ENCODE measurements at regions not wholly inside any gene's neighbourhood (a gene's known extent, or its start where the extent isn't known, plus 50 kb on each side); places are given as distances from the start of the nearest gene placed in this dataset.

DNA sequence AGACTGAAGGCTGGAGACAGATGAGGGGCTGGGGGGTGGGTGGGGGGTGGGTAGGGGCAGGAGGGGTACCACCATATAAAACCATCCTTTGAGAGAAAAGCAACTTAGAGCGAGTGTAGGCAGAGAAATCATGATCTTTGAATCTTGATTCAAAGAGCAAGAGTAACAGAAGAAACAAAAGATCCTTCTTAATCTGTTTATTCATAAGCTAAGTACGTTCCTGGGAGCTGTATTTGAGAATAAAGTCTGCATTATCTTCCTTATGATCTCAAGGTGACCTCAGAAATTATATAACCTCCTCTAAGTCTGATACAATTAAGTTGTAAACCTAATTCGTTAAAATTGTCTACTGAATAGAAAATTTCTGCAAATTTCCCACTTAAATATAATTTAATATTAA, 558.8 kb downstream of the NR2F1-AS1 start:
- TF ChIP-seq POLR2A (IDR thresholded peaks at IDR 0.05; ENCODE audit: low read length) = no peak
- TF ChIP-seq GATA1 (IDR thresholded peaks at IDR 0.05; ENCODE audit: low read depth, low read length) = no peak
- no peak for DNase-seq

GRCh38 chr5:93019896-93020295, 561.1 kb downstream of the NR2F1-AS1 start:
- TF ChIP-seq POLR2A (IDR thresholded peaks at IDR 0.05; ENCODE audit: low read length) (no peak), GATA1 (IDR thresholded peaks at IDR 0.05; ENCODE audit: low read depth, low read length) (no peak)
- DNase-seq = no peak

DNA sequence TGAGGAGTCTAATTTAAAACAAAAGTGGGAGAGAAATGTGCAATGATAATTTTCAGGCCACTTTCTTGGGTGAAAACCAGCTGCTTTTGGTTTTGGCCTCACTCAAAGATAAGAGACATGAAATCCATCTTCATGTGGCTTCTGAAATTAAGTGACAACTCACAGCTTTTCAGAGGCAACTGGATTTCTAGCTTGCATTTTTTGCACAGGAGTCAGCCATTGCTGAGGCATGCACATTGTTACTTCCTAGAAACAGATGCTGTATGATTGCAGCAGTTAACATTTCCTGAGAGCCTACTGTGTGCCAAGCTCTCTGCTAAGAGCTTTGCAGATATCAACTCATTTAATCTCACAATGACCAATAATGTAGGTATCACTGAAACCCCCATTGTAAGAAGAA, 562.6 kb downstream of the NR2F1-AS1 start:
- TF ChIP-seq GATA1 (IDR thresholded peaks at IDR 0.05; ENCODE audit: low read depth, low read length) (no peak), POLR2A (IDR thresholded peaks at IDR 0.05; ENCODE audit: low read length) (no peak)

GRCh38 chr5:93017849-93018248, 563.2 kb downstream of the NR2F1-AS1 start:
- DNase-seq = no peak
- no peak for TF ChIP-seq POLR2A (IDR thresholded peaks at IDR 0.05; ENCODE audit: low read length)
- no peak for TF ChIP-seq GATA1 (IDR thresholded peaks at IDR 0.05; ENCODE audit: low read depth, low read length)

More for the DNA sequence above, 562.6 kb downstream of the NR2F1-AS1 start:
- DNase-seq = no peak

- TF ChIP-seq GATA1 (IDR thresholded peaks at IDR 0.05; ENCODE audit: low read depth, low read length) (no peak), POLR2A (IDR thresholded peaks at IDR 0.05; ENCODE audit: low read length) (no peak)
- no peak for DNase-seq
These were observed 563.6 kb downstream of the NR2F1-AS1 start for GRCh38 chr5:93017376-93017775.

DNA sequence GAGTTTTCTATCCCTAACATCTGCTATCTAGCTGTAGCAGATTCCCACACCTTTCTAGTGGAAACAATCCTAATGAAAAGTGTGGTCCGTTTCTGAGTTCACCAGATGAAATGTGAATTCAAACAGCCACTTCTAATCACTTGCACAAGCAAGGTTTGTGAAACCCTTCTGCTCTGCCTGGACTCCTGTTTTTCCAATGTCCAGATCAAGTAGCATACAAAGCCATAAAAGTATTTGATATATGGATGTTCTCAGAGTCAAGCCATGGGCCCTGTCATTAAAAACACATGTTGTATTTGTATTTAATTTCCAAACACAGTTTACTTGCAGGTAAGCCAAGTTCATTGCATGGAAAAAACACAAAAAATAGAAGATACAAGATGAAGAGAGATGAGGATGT, 570.4 kb downstream of the NR2F1-AS1 start:
- TF ChIP-seq POLR2A (IDR thresholded peaks at IDR 0.05; ENCODE audit: low read length) (no peak), GATA1 (IDR thresholded peaks at IDR 0.05; ENCODE audit: low read depth, low read length) (no peak)
- no peak for DNase-seq

GRCh38 chr5:93010037-93010436, 571.0 kb downstream of the NR2F1-AS1 start:
- DNase-seq = no peak
- no peak for TF ChIP-seq POLR2A (IDR thresholded peaks at IDR 0.05; ENCODE audit: low read length)
- TF ChIP-seq GATA1 (IDR thresholded peaks at IDR 0.05; ENCODE audit: low read depth, low read length) = no peak

DNA sequence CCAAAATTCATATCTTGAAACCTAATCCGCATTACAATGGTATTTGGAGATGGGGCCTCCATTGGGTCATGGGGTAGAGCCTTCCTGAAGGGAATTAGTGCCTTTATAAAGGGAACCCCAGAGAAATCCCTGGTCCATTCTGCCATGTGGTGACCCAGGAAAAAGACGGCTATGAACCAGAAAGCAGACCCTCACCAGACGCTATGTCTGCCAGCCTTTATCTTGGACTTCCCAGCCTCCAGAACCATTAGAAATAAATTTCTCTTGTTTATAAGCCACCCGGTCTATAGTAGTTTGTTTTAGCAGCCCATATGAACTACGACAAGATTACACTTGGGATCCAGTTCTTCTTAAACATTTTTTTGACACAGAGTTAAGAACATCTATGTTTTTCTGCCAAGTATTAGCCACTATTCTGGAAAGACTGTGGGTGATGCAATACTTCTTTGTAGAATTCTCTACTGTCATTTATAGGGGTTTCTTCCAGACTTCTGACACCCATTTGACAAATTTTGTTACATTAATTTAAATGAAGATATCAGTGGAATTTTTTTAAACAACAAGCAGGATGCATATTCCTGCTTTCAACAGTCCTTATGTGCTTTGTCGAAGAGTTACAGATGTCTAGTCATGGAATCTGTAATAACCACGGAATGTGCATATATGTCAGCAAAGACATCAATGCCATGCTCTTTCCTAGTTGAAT, 572.4 kb downstream of the NR2F1-AS1 start:
- TF ChIP-seq GATA1 (IDR thresholded peaks at IDR 0.05; ENCODE audit: low read depth, low read length) (no peak), POLR2A (IDR thresholded peaks at IDR 0.05; ENCODE audit: low read length) (no peak)
- no peak for DNase-seq

GRCh38 chr5:93006915-93007314, 574.1 kb downstream of the NR2F1-AS1 start:
- no peak for TF ChIP-seq GATA1 (IDR thresholded peaks at IDR 0.05; ENCODE audit: low read depth, low read length)
- TF ChIP-seq POLR2A (IDR thresholded peaks at IDR 0.05; ENCODE audit: low read length) = no peak
- DNase-seq = no peak

DNA sequence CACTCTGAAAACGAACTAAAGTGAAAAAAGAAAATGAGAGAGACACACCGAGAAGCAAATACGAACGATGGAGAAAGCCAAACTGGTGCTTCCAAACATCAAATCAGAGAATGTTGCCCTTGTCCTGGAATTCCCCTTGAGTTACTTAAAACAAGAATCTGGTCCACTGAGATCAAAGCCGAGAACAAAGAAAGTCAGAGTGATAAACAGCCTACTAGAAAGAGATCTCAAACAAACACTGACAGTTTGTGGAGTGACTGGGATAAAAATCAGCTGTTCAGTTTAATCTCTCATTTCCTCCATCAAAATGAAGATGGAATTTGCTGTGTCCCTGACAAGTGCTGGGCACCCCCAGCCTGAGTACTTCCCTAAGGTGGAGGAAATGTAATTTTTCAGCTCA, 582.6 kb downstream of the NR2F1-AS1 start:
- no peak for DNase-seq
- TF ChIP-seq POLR2A (IDR thresholded peaks at IDR 0.05; ENCODE audit: low read length) (no peak), GATA1 (IDR thresholded peaks at IDR 0.05; ENCODE audit: low read depth, low read length) (no peak)

- TF ChIP-seq POLR2A (IDR thresholded peaks at IDR 0.05; ENCODE audit: low read length) (no peak), GATA1 (IDR thresholded peaks at IDR 0.05; ENCODE audit: low read depth, low read length) (no peak)
- no peak for DNase-seq
These were observed 586.6 kb downstream of the NR2F1-AS1 start for GRCh38 chr5:92994392-92994791.

GRCh38 chr5:92992073-92992472, 588.9 kb downstream of the NR2F1-AS1 start:
- no peak for DNase-seq
- TF ChIP-seq POLR2A (IDR thresholded peaks at IDR 0.05; ENCODE audit: low read length) (no peak), GATA1 (IDR thresholded peaks at IDR 0.05; ENCODE audit: low read depth, low read length) (no peak)

GRCh38 chr5:92991581-92992067, 589.4 kb downstream of the NR2F1-AS1 start:
- no peak for TF ChIP-seq GATA1 (IDR thresholded peaks at IDR 0.05; ENCODE audit: low read depth, low read length)
- TF ChIP-seq POLR2A (IDR thresholded peaks at IDR 0.05; ENCODE audit: low read length) = no peak
- DNase-seq = no peak

GRCh38 chr5:92990771-92991170, 590.2 kb downstream of the NR2F1-AS1 start:
- TF ChIP-seq POLR2A (IDR thresholded peaks at IDR 0.05; ENCODE audit: low read length) = no peak
- no peak for TF ChIP-seq GATA1 (IDR thresholded peaks at IDR 0.05; ENCODE audit: low read depth, low read length)
- no peak for DNase-seq

DNA sequence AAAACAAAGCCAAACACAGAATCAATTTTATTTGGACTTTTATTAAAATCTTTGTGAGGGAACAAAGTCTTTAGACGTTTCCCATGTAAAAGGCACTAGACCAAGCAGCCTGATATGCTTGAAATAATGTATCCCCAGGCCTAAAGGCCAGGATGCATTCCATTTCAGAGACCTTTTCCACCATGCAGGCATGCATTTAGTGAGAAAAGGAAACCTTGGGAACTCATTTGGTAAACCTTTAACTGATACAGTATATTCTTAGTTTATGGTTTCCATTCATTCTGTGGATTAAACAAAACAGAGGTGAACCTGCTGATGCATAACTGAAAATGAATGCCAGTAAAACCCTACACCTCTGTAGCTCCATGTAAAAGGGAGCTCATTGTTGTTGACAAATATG, 600.0 kb downstream of the NR2F1-AS1 start:
- DNase-seq = no peak

More for the DNA sequence above, 600.0 kb downstream of the NR2F1-AS1 start:
- no peak for TF ChIP-seq POLR2A (IDR thresholded peaks at IDR 0.05; ENCODE audit: low read length)
- TF ChIP-seq GATA1 (IDR thresholded peaks at IDR 0.05; ENCODE audit: low read depth, low read length) = no peak
